Testis (tissue), 2 donors: ENCODE measurements at regions not wholly inside any gene's neighbourhood (a gene's known extent, or its start where the extent isn't known, plus 50 kb on each side); places are given as distances from the start of the nearest gene placed in this dataset.

Experiments
- CTCF ChIP-seq, 3 experiments: fragments of 450-650 bp in 2 of 3; fragments of 200-600 bp in 1 of 3; sonication (generic) in 1 of 3; IDR thresholded peaks; one replicate each; pipeline ENCODE4 v1.5.1; 2016 to 2019; ENCODE audit warnings: antibody characterized with exemption in 3 of 3, mild to moderate bottlenecking in 2 of 3, moderate library complexity in 1 of 3
- POLR2A ChIP-seq: fragments of 450-650 bp; IDR thresholded peaks from one replicate; pipeline ENCODE4 v1.6.1; 2017; ENCODE audit warnings: antibody characterized with exemption, mild to moderate bottlenecking, moderate library complexity

DNA sequence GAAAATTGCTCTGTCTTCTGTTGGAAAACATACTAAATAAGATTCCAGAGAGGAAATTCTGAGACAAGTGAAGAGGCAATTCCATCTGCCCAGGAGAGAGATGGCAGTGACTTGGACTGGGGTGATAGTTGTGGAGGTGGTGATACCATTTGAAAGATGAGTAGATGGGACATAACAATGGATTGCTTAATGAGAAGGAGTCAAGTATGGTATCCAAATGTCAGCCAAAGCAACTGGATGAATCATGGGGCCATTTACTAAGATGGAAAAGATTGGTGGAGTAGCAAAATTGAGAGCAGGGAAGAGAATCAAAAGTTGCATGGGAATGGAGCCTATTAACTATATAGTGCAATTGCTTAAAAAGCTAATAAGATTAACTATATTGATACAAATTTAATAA, 222.1 kb downstream of the ETAA1 start:
- TF ChIP-seq CTCF (IDR thresholded peaks at IDR 0.05) (no peak), POLR2A (no peak)
